ENCODE measurements at regions not wholly inside any gene's neighbourhood (a gene's known extent, or its start where the extent isn't known, plus 50 kb on each side); places are given as distances from the start of the nearest gene placed in this dataset.

DNA sequence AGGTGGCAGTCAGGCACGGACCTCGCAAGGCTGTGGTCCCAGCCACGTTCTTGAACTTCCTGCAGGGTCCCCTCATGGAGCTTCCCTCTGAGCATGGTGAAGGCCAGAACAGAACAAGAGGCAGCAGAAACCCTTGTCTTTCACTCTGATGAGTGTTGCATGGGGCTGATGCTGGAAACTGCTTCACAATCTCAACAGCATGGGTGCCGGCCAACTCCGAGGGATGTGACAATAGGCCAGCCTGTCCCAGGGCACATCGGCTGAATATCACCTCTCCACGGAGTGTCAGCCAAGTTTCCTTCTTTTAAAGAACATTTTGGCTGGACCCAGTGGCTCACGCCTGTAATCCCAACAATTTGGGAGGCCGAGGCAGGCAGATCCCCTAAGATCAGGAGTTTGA lies 173.9 kb downstream of the FOXO1 start:
- no peak for DNase-seq

DNA sequence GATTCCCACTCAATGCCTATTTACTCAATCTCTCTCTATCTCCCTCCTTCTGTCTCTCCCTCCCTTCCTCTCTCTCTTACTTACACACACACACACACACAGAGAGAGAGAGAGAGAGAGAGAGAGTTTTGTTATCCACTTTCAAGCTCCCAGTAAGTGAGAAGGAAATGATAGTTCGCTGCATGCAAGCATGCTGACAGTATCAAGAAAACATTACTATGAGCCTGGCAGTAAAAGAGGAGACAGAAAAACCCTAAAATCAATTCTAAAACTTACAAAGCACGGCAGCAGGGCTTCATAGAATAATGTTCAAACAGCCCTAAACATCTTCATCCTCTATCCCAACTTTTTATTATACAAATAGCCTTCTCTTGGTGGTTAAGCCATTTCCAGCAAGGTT lies 171.9 kb downstream of the FOXO1 start:
- DNase-seq: no peak

DNA sequence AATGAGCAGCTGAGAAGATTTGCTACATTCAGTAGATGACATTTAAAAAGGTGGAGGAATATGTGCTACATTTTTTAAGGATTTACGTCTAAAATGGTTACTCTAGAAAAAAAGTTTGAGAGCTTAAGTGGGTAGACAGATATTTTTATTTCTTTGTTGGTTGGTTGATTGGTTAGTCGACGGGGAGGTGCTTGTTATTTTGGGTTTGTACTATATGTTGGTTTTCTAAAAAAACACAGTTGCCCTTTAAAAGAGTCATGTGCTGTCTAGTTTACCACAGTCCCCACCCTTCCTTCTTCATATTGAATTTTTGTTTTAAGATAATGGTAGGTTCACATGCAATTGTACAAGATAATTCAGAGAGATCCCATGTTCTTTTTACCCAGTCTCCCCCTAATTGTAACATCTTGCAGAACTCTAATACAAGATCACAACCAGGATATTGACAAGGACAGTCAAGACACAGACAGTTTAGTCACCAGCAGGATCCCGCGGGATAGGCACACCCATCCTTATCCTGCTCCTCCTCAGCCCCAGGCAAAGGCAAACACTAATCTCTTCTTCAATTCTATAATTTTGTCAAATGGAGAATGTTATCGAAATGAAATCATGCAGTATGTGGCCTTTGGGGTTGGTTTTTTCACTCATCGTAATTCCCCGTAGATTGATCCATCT lies 171.4 kb downstream of the FOXO1 start:
- DNase-seq: no peak

DNA sequence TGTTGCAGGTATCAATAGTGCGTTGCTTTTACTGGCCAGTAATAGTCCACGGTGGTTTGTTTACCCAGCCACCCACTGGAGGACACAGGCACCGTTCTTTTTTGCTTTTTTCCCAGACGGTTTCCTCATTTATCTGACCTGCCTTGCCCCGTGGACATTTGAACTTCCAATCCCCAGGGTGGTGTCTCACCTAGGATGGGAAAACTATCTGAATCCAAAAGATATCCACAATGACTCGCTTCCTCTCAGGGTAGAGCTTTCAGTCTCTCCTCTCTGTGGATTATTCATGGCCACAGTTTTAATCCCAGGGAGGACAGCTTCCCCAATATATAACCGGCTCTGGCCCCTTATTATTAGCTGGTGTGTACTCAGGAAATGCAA lies 170.8 kb downstream of the FOXO1 start:
- no peak for DNase-seq

DNA sequence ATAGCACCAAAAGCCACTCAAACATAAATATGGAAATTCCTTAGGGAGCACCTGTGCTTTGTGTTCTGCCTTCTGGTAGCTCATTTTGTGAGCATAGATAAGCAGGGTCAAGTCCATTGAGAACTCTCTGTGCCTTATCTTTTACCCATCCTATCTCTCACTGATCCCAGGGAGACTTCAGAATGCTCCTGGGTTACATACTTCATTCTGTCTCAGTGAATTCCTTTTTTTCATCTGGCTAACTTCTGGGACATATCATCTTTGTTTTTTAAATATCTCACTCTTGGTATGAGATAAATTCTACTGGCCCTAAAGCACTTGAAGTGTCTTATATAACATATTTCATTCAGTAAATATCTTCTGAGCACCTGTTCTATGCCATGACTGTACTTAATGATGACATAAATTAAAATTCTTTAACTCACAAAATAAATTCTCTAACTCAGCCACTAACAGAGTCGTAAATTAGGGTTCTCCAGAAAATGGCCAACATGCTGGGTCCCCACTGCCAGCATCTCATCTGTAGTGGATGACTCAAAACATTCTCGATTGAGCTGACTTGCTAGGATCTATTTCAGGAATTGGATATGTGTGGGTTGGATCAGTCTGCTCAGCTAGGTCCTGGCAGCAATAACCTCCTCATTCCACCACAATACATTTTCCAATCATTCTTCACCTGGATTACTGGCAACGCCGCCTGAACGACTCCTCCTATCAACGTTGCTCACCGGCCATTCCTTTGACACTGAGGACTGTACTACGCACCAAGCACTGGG lies 170.2 kb downstream of the FOXO1 start:
- DNase-seq: no peak

DNA sequence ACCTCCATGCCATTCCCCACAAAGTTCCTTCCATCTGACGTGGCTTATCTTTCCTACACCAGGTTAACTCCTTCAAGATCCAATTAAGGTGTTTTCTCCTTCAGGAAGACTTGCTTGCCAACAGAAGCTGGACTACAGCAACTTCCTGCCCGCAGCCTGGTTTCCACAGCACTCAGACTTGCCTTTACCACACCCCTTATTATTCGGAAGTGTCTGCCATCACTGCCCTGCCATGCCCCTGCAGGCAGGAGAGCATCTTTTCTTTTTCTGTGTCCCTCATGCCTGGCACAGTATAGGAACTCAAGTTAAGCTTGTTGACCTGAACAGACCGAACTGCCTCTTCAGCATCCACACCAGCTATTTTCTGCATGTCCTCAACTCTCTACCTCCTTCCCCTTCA lies 168.0 kb downstream of the FOXO1 start:
- no peak for DNase-seq

DNA sequence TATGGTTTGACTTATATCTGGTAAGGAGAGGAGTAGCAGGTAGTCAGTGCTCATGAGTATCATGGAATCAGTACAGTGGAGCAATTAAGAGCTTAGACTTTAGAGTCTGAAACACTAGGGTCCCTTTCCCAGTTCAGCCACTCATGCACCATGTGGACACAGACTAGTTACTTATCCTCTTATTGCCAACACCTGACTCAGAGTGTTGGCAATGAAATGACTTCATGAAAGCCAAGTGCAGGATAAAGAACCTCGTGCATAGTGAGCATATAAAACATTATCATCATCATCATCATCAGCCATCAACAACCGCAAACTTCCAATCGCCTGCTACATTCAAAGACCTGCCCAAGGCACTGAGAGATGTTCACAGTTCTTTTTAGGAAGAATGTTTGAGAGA lies 164.2 kb downstream of the FOXO1 start:
- DNase-seq: no peak

DNA sequence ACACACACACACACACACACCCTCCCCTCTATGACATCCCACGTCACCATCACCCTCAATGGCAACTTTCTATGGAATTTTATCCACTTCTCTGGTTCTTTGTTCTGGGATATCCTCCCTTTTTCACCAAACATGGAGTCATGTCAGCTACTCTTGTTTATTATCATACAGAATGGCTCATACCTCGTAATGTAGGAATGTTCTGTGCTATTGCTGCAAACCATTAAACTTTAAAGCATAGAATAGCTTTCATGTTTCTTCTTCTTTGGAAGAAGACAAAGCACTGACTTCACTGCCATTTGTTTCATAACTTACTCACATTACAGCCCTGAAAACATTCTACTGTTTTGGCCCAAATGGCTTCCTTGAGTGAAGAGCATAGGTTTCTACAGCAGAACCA lies 163.4 kb downstream of the FOXO1 start:
- no peak for DNase-seq

DNA sequence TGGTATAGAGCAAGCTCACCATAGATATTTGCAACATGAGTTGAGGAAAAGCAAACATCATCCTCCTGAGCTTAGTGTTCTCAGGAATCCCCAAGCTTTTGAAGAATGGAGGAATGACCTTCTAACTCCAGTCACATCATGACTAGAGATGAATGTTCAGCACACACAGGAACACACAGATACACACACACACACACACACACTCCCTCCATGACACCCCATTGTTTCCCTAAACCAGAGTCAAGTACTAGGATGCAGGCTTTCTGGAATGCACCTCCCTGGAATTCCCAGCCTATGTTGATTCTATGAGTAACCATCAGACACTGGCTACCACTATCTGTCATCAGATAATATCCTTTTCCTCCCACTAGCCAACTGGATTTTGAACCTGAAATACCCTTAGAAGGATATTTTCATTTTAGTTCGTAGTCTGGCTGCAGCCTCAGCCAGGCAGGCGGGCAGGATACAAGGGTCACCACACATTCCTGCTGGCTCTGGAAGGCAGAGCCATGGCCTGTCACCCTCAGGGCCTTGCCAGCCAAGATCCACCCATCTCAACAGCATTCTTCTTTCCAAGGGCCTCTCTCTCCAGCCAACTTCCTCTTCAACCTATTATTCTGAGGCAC lies 162.4 kb downstream of the FOXO1 start:
- DNase-seq: no peak

DNA sequence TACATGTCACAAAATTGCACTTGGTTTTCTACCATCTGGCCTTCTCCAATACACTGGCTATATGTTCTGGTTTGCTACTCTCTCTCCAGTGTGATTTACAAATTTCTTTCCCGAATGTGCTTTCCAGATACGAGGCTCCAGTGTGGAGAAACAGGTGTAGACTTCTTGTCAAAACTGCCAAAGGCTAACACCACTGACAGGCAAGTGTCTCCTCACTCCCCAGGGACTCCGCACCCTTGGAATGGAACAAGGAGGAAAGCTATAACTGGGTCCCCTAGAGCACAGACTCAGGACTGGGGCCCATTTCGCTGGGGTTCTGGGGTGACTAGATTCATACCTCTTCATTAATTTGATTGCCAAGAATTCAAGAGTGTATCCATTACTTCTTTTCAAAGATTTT lies 161.8 kb downstream of the FOXO1 start:
- DNase-seq: no peak

DNA sequence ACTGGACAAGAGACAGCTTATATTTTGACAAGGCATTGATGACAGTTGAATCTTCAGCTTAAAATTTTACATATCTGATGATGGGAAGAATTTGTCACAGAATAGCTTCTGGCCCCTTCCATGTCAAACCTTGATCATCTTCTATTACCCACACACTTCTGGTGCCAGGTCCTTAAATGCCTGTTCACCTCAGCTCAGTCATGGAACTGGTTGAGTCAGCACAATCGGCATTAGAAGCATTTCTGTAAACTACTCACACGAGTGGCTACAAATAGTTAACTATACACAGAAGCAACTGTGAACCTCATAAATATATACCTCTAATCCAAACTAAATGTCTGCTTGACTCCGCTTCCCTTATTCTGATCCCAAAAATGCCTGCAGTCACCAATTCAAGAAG lies 161.2 kb downstream of the FOXO1 start:
- no peak for DNase-seq

Measured in NCI-H1930 (cell line).